ENCODE measurements at regions not wholly inside any gene's neighbourhood (a gene's known extent, or its start where the extent isn't known, plus 50 kb on each side); places are given as distances from the start of the nearest gene placed in this dataset.

DNA sequence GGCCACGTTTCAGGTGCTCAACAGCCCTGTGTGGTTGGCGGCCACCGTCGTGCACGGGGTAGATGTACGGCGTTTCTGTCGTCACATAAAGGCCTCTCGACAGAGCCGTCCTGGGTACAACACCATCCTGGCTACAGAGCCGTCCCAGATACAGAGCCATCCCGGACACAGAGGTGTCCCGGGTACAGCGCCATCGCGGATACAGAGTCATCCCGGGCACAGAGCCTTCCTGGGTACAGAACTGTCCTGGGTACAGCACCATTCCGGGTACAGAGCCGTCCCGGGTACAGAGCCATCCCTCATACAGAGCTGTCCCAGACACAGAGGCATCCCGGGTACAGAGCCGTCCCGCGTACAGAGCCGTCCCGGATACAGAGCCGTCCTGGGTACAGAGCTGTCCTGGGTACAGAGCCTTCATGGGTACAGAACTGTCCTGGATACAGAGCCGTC lies 222.7 kb upstream of the SOX1 start:
- DNase-seq (ENCODE audit: low read depth, low spot score): no peak
- no peak overlapping the region for H3K4me3 ChIP-seq (ENCODE audit: low read length)

DNA sequence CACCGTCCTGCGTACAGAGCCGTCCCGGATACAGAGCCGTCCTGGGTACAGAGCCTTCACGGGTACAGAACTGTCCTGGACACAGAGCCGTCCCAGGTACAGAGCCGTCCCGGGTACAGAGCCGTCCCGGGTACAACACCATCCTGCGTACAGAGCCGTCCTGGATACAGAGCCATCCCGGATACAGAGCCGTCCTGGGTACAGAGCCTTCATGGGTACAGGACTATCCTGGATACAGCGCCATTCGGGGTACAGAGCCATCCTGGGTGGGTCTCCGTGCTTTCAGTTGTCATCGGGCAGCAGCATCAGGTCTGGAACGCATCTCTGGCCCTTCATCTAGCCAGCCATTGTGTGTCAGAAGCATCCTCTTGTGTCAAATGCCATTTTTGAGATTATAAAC lies 222.3 kb upstream of the SOX1 start:
- DNase-seq (ENCODE audit: low read depth, low spot score): no peak

DNA sequence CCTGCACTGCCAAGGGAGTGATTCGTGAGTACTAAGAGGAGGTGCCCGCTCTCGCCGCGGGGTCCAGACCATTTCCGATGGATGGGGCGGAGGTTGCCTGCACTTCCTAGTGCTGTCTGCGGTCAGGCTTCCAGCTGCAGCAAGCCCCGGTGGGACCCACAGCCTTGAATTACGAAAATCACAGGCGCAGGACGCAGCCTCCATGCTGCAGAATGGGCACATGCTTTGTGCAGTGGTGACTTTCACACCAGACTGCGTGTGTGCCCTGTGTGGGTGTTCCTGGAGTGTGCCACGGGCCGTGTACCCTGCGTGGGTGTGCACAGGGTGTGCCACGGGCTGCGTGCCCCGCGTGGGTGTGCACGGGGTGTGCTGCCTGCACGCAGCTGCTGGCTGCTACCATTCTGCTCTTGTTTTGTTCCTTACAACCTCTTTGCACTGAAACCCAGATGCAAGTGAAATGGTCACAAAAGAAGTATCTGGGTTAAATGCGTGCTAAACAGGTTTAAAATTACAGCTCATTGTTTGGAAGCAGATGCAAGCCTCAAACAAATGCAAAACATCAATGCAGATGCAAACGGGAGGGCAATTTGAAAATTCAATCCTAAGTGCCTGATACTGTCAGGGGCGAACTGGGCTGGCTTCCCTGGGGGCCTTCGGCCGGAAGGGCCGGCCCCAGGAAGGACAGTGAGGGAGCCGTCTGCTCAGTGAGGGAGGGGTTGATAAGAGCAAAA lies 221.2 kb upstream of the SOX1 start:
- no peak for DNase-seq (ENCODE audit: low read depth, low spot score)
- H3K4me3 ChIP-seq (ENCODE audit: low read length): no peak overlapping the region

More for the DNA sequence above, 222.3 kb upstream of the SOX1 start:
- no peak overlapping the region for H3K4me3 ChIP-seq (ENCODE audit: low read length)

DNA sequence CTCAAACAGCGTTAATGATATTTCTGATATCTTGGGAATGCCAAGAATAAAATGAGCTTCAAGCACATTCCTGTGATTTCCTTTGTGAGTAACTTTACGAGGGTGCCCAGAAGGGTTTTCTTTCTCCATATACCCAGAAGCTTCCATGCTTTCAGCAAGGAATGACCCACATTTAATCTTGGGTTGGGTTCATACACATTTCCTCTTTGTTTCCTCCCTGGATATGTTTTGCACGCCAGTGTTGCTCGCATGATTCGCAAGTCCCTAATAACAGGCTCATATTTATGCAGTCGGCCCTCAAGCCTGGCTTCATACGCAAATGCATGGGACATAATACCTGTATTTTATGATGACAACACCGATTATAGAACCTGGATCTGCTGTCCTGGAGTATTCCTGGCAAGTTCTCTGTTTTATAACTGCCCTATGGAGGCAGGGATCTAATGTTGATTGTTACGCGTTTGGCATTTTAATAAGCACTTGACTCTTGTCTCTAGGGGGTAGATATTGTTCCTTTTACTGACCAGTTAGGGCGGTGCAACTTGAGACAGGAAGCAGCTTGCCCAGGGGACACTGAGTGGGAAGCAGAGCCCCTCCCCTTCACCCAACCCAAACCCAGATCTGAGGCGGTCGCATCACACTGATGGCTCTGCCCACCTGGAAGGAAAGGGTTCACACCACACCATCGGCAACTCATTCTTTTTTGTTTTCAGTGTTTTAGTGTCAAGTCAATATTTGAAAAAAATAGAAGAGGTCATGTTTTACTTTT lies 220.4 kb upstream of the SOX1 start:
- DNase-seq (ENCODE audit: low read depth, low spot score): no peak
- H3K4me3 ChIP-seq (ENCODE audit: low read length): no peak overlapping the region

DNA sequence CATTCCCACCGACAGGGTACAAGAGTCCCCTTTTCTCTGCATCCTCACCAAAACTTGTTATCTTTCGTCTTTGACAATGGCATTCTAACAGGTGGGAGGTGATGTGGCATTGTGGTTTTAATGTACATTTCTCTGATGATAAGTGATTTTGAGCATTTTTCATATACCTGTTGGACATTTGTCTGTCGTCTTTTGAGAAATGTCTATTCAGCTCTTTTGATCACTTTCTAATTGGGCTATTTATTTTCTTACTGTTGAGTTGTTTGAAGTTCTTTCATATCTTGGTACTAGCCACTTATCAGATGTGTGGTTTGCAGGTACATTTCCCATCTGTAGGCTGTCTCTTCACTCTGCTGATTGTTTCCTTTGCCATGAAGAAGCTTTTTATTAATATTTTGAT lies 219.0 kb upstream of the SOX1 start:
- H3K4me3 ChIP-seq (ENCODE audit: low read length): no peak overlapping the region
- DNase-seq (ENCODE audit: low read depth, low spot score): no peak

DNA sequence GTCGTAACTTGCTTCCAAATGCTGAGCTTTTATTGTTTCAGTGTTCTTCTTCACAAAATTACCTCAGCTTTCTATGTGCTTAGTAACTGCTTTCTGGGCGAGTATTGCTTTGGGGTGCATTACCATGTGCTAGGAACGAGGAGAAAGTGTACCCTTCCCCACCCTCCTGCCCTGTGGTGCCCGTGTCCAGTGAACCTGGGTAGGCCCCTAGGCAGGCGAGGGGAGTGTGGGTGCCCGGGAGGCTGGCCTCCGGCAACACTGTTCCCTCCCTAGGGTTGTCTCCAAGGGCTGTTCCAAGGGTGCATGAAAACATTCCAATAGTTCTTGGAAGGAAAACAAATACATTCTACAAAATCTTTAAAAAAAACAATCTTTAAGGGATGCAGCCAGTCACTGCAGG lies 216.5 kb upstream of the SOX1 start:
- no peak for DNase-seq (ENCODE audit: low read depth, low spot score)
- H3K4me3 ChIP-seq (ENCODE audit: low read length): no peak overlapping the region

DNA sequence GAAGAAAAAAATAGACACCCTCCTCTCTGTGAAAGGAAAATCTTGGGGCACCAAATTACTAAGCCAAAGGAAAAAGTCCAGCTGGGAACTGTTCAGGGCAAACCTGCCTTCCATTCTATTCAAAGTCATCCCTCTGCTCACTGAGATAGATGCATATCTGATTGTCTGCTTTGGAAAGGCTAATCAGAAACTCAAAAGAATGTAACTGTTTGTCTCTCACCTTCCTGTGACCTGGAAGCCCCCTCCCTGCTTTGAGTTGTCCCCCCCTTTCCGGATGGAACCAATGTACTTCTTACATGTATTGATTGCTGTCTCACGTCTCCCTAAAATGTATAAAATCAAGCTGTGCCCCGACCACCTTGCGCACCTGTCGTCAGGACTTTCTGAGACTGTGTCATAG lies 216.0 kb upstream of the SOX1 start:
- H3K4me3 ChIP-seq (ENCODE audit: low read length): no peak overlapping the region
- no peak for DNase-seq (ENCODE audit: low read depth, low spot score)

DNA sequence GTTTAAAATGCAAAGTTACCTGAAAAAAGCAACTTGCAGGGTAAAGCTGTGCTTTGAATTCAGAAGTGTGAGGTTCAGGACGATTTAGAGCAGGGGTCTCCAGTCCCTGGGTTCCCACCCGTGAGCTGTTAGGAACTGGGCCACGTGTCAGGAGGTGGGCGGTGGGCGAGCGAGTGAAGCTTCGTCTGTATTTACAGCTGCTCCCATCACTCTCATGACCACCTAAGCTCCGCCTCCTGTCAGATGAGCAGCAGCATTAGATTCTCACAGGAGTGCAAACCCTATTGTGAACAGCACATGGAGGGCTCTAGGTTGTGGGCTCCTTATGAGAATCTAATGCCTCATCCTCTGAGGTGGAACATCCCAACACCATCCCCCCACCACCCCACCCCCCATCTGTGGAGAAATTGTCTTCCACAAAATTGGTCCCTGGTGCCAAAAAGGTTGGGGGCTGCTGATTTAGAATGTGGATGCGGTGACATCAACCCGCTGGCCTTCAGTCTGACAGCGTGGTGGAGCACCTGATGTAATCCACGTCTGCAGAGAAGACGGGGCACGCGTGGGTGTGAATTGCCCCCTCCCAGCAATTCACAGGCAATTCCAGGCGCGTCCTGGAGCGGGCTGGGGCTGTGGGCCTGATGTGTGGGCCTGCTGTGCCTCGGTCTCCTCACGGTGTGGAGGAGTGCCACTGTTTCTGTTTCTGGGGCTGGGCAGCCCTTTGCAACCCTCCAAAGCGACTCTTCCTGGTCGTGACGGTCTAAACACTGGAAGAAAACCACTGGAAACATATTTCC lies 214.0 kb upstream of the SOX1 start:
- no peak for DNase-seq (ENCODE audit: low read depth, low spot score)
- H3K4me3 ChIP-seq (ENCODE audit: low read length): no peak overlapping the region

DNA sequence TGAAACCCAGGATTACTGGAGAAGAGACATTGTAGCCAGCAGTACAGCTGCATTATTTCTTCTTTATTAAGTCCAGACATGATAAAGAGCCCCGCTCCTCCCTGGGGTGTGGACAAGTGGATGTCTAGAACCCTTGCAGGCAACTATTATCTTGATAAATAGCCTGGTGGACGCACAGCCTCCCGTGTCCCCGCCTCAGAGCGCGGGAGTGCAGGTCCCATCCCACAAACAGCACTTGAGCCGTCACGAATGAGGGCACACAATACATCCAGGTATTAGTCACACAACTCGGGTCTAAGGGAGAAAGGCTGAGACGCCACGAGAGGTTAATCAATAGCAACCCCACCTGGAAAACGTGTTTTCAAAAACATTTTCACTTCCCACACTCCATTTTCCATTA lies 213.2 kb upstream of the SOX1 start:
- no peak overlapping the region for H3K4me3 ChIP-seq (ENCODE audit: low read length)
- no peak for DNase-seq (ENCODE audit: low read depth, low spot score)

DNA sequence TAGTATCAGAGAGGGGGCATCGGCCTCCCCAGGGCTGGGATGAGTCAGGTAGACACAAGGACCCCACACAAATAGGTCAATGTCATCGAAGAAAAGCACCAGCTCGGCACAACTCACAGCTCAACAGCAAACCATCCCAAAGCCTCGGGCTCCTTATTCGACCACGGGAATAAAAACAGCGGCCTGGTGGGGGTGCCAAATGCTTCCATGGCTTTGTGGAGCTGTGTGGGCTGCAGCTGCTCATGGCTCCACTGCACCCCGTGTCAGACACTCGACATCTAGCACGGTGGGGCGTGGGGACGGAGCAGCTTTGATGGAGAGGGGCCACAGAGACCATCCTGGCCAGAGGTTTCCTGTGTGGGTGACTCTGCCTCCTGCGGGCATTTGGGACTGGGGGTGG lies 212.5 kb upstream of the SOX1 start:
- H3K4me3 ChIP-seq (ENCODE audit: low read length): no peak overlapping the region
- DNase-seq (ENCODE audit: low read depth, low spot score): no peak

DNA sequence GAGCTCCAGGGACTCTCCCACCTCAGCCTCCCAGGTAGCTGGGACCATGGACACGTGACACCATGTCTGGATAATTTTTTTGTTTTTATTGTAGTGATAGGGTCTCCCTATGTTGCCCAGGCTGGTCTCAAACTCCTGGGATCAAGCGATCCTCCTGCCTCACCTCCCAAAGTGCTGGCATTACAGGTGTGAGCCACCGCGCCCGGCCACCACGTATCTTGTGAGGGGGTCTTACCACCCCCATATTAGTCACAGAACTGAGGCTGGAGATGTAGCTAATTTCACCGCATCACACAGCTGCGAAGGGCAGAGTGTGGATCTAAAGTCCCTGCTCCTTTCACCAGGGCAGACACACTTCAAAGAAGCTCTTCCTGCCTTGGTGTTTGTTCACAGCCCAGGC lies 211.8 kb upstream of the SOX1 start:
- no peak for DNase-seq (ENCODE audit: low read depth, low spot score)
- no peak overlapping the region for H3K4me3 ChIP-seq (ENCODE audit: low read length)

DNA sequence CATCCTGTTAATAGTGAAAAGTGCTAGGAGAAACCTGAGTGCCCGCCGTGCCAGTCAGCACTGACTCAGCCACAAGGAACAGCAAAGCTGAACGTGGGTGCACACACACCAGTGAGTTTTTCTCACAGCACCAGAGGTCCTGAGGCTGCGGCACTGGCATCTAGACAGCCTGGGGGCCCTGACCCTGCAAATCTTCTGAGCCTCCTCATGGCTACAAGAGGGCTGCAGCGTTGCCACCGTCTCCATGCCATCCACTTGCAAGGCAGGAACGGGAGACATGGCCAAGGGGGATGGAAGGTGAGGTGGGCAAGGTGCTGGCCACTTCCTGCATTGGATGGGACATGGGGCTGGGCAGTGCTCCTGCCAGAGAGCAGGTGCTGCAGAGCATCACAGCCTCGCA lies 211.2 kb upstream of the SOX1 start:
- no peak for DNase-seq (ENCODE audit: low read depth, low spot score)
- no peak overlapping the region for H3K4me3 ChIP-seq (ENCODE audit: low read length)

DNA sequence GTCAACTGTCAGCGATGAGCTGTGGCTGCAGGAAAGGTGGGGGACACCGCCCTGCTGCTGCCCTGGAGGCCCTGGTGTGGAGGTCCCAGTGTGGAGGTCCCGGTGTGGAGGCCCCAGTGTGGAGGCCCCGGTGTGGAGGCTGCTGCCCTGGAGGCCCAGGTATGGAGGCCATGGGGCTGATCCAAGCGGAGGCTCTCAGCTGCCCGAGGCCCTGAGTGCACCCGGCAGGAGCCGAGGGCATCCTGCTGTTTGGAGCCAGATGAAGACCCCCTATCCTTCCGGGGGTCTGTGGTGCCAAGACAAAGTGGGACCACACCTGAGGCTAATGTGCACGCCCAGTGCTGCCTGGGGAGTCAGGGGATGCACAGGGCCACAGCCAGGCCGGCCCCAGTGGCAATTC lies 210.4 kb upstream of the SOX1 start:
- no peak for DNase-seq (ENCODE audit: low read depth, low spot score)
- H3K4me3 ChIP-seq (ENCODE audit: low read length): no peak overlapping the region

DNA sequence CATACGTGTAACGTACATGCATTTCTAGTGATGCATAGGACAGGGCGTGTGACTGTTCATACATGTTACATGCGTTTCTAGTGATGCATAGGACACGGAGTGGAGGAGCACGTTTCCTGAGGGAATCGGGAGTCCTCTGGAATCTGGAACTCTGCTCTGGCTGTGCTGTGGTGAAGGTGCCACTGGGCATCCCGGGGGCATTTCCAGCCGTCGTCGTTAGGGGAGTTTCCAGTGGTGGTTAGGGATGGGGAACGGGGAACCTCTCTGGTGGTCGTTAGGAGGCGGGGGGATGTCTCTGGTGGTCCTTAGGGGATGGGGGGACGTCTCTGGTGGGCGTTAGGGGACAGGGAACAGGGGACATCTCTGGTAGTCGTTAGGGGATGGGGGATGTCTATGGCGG lies 209.6 kb upstream of the SOX1 start:
- H3K4me3 ChIP-seq (ENCODE audit: low read length): no peak overlapping the region
- DNase-seq (ENCODE audit: low read depth, low spot score): no peak

DNA sequence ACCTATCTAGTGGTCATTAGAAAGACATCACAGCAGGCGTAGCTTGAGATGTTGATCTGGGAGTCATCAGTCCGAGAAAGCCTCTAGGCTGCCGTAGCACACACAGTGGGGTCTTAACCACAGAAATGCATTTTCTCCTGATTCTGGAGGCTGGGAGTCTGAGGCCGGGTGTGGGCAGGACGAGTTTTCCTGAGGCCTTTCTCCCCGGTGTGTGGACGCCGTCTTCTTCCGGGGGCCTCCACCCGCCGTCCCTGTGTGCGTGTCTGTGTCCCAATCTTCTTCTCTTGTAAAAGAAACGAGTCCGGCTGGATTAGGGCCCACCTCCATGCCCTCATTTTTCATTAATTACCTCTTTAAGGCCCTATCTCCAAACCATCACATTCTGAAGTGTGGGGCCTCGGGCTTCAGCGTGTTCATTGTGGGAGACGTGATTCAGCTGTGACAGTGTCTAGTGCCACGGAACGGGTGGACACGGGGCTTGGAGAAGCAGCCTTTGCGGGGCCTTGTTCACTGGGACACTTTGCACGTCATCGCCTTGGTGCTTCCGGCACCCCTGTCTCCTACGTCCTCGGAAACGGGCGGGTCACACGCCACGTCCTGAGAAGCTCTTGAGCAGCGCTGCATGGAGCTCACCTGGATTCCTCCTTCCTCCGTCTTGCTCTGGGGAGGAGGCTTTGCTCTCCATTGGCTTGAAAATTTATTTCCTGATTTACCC lies 208.9 kb upstream of the SOX1 start:
- H3K4me3 ChIP-seq (ENCODE audit: low read length): no peak overlapping the region
- no peak for DNase-seq (ENCODE audit: low read depth, low spot score)

DNA sequence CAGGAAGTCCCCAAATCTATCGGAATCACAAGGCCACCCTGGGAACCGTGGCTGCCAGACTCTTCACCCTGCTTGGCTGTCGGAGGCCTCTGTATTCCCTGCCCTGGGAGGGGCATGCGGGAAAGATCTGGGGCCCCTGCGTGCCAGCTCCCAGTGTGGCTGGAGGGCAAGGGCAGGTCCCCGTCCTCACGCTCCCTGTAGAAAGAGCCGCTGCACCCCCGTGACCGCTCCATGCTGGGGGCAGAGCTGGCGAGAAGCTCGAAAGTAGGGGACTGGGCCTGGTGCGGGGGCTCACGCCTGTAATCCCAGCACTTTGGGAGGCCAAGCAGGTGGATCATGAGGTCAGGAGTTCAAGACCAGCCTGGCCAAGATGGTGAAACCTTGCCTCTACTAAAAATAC lies 208.4 kb upstream of the SOX1 start:
- no peak for DNase-seq (ENCODE audit: low read depth, low spot score)
- no peak overlapping the region for H3K4me3 ChIP-seq (ENCODE audit: low read length)

DNA sequence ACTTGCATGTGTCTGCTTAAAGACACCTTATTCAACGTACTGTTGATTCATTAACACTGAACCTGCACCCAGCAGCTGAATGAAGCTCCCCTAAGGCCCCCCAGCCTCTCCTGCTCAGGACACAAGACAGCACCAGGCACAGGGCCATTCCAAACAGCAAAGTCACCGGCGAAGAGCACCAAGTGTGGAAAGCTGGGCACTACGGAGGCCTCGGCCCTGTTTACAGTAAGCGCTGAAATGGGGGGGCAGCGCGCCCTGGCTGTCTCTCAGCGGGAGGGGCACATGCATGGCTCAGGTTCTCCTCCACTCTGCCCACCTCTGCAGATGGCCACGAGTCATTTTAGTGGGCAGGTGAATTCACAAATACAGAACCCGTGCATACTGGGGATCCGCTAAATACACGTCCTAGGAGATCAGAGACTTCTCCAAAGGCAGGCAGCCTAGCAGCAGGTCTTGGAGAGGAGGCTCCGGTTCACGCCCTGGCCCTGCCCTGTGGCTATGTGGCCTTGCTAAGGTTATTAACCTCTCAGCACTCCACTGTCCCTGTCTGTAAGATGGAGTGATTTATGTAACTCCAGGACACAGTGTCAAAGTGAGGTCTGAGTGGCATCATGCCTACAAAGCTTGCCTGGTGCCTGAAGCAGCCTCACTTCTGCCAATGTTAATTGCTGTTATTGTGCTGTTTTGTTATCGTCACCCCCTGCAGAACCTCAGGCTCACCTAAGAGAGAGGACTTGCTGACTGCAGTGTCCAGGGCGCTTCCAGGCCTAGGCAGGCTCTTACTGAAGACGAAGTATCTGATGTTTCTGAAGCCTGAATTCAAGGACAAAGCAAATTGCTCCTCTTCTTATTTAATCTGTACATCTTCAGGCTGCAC lies 207.4 kb upstream of the SOX1 start:
- no peak for DNase-seq (ENCODE audit: low read depth, low spot score)

DNA sequence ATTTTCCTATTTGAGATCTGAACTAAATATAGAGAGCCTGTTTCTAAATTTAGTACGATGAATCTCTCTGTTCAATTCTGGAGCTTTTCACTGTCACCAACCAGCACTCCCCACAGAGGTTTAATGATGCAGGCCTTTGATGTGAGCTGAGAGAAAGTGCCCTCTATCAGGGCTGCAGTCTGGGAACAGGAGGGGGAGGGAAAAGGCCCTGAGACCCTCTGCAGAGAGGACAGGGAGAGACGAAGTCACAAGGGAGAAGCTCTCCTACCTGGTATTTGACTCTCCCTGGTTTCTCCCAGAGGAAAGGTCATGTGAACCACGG lies 206.8 kb upstream of the SOX1 start:
- no peak overlapping the region for H3K4me3 ChIP-seq (ENCODE audit: low read length)
- no peak for DNase-seq (ENCODE audit: low read depth, low spot score)

More for the DNA sequence above, 207.4 kb upstream of the SOX1 start:
- no peak overlapping the region for H3K4me3 ChIP-seq (ENCODE audit: low read length)

DNA sequence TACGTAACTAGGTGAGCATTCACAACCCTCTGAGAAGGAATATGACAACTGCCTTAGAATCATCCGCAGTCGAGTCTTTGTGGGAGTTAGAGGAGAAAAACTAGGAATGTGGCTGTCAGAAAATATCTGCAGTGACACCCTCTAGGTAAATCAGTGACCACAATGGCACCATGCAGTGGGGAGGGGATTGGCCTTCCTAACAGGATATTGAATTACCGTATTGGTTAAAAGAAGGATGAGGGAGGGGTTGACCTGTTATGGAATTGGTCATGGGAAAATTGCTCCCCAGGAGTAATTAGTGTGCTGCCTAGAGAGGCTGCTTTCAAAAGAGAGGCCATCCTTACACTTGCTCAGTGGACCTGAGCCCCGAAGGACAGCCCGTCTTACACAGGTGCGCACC lies 205.6 kb upstream of the SOX1 start:
- DNase-seq (ENCODE audit: low read depth, low spot score): no peak
- H3K4me3 ChIP-seq (ENCODE audit: low read length): no peak overlapping the region

All from Jurkat, Clone E6-1 (cell line).